CD4-positive, alpha-beta T cell treated with Interleukin-2 at 100 ng/mL for 4 hours (primary cell): ENCODE measurements at regions not wholly inside any gene's neighbourhood (a gene's known extent, or its start where the extent isn't known, plus 50 kb on each side); places are given as distances from the start of the nearest gene placed in this dataset.

Source experiments
- DNase-seq: peaks from one replicate; pipeline ENCODE4 v3.0.0-alpha.2; 2020; ENCODE audit warnings: low spot score

- DNase-seq, result no peak
These were observed 52.6 kb upstream of the KATNAL1 start for GRCh38 chr13:30359991-30360390.

GRCh38 chr13:30360586-30360985, 53.2 kb upstream of the KATNAL1 start:
- no peak for DNase-seq

- DNase-seq, result no peak
These were observed 54.8 kb upstream of the KATNAL1 start for GRCh38 chr13:30362005-30362788.

- DNase-seq, result no peak
These were observed 55.5 kb upstream of the KATNAL1 start for GRCh38 chr13:30362869-30363268.

- DNase-seq, result no peak
These were observed 56.4 kb upstream of the KATNAL1 start for GRCh38 chr13:30363725-30364124.

- DNase-seq, result no peak
These were observed 56.8 kb upstream of the KATNAL1 start for GRCh38 chr13:30364133-30364532.

GRCh38 chr13:30364876-30365275, 57.4 kb upstream of the UBE2L5 start:
- DNase-seq, result no peak

- no peak for DNase-seq
These were observed 56.2 kb upstream of the UBE2L5 start for GRCh38 chr13:30366088-30366487.

GRCh38 chr13:30367296-30367695, 55.0 kb upstream of the UBE2L5 start:
- no peak for DNase-seq

- no peak for DNase-seq
These were observed 52.1 kb upstream of the UBE2L5 start for GRCh38 chr13:30370146-30370545.

- no peak for DNase-seq
These were observed 51.3 kb upstream of the UBE2L5 start for GRCh38 chr13:30370916-30371521.

GRCh38 chr13:30371649-30372265, 50.5 kb upstream of the UBE2L5 start:
- DNase-seq, result peak; percentile 87
